PFSK-1 (cell line): ENCODE measurements at regions not wholly inside any gene's neighbourhood (a gene's known extent, or its start where the extent isn't known, plus 50 kb on each side); places are given as distances from the start of the nearest gene placed in this dataset.

ENCODE experiments used
- FOXP2 ChIP-seq: optimal IDR thresholded peaks from 2 replicates; pipeline ENCODE3; 2011; ENCODE audit warnings: borderline replicate concordance, control low read depth, inconsistent platforms; ENCODE audit not compliant: insufficient read depth; ENCODE audit errors: extremely low read length, extremely low read depth
- POLR2AphosphoS5 ChIP-seq: IDR thresholded peaks from 2 replicates; pipeline ENCODE4 v1.6.1; 2012; ENCODE audit warnings: low read depth, mild to moderate bottlenecking, control low read depth, low read length, moderate library complexity
- REST ChIP-seq, 2 experiments: IDR thresholded peaks; 2 replicates each; pipeline versions ENCODE4 v1.6.1 to v1.8.0; 2011 to 2012; ENCODE audit warnings: low read depth in 2 of 2, low read length in 2 of 2, control low read depth in 1 of 2, inconsistent platforms in 1 of 2, mild to moderate bottlenecking in 1 of 2, moderate library complexity in 1 of 2; ENCODE audit not compliant: insufficient read depth in 1 of 2
- SIN3A ChIP-seq: IDR thresholded peaks from 2 replicates; pipeline ENCODE4 v1.6.1; 2012; ENCODE audit warnings: mild to moderate bottlenecking, low read length, moderate library complexity, borderline replicate concordance; ENCODE audit not compliant: insufficient read depth
- TAF1 ChIP-seq: IDR thresholded peaks from 2 replicates; pipeline ENCODE4 v1.6.1; 2012; ENCODE audit warnings: low read length, control low read depth, borderline replicate concordance; ENCODE audit not compliant: insufficient read depth

DNA sequence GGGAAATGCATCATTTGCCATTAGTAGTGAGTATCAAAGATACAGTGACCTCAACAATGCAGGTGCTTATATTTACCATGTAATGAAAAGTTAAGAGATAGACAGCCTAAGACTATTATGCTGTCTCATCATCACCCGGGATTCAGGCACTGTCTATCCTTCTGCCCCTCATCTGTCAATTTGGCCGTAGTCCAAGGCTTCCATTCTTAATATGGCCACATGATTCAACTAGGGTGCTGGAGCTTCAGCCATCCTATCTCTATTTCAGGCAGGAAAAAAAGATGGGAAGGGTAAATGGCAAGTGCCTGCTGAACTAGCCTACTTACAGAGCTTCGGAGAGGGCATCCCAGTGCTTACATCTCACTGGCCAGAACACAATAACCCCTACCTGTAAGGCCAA lies 196.7 kb upstream of the LNX1 start:
- TF ChIP-seq FOXP2 (no peak), SIN3A (no peak), POLR2AphosphoS5 (no peak), REST (IDR thresholded peaks at IDR 0.05; ENCODE audit: insufficient read depth in 1 of 2, low read depth in 2 of 2, low read length in 2 of 2) (no peak), TAF1 (no peak)

- TF ChIP-seq TAF1 (no peak), REST (IDR thresholded peaks at IDR 0.05; ENCODE audit: insufficient read depth in 1 of 2, low read depth in 2 of 2, low read length in 2 of 2) (no peak), FOXP2 (no peak), POLR2AphosphoS5 (no peak), SIN3A (no peak)
These were observed 195.3 kb upstream of the LNX1 start for GRCh38 chr4:53786632-53787031.

DNA sequence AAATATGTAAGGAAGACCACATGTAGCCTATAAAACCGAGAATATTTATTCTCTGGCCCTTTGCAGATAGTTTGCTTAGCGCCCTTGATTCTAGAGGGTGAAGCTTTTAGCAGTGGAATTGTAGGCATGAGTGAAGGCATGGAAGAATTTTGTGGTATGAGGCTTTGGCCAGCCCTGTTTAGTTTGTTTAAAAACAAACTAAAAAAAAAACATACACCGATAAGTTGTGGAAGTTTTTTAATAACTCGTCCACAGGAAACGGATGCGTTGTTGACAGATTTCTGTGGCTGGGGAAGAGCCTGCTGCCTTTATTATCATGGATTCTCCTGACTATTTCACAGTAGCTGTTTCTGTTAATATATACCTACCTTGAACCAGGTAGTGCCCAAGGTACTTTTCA lies 194.7 kb upstream of the LNX1 start:
- TF ChIP-seq TAF1 (no peak), POLR2AphosphoS5 (no peak), FOXP2 (no peak), SIN3A (no peak), REST (IDR thresholded peaks at IDR 0.05; ENCODE audit: insufficient read depth in 1 of 2, low read depth in 2 of 2, low read length in 2 of 2) (no peak)

GRCh38 chr4:53784112-53784511 lies 192.8 kb upstream of the LNX1 start:
- TF ChIP-seq POLR2AphosphoS5 (no peak), REST (IDR thresholded peaks at IDR 0.05; ENCODE audit: insufficient read depth in 1 of 2, low read depth in 2 of 2, low read length in 2 of 2) (no peak), TAF1 (no peak)

DNA sequence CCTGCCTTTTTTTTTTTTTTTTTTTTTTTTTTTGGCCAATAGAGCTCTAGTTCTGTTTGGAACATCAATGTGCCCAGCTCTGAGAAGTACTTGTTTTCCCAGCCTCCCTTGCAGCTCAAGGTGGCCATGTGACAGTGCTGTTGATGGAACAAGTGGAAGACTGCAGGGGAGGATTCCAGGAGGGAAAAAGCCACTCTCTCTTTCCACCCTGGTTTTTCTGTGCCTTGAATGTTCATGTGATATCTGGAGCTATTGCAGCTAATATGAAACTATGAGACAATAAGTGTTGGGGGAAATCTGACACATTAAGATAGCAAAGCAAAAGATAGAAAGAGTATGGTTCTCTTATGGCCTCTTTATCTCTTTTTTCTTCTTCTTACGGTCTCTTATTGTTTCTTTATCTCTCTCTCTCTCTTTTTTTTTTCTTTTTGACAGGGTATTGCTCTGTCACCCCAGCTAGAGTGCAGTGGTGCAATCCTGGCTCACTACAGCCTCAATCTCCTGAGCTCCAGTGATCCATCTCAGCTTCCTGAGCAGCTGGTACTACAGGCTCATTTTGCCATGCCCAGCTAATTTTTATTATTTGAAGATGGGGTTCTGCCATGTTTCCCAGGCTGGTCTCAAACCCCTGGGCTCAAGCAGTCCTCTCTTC lies 192.0 kb upstream of the LNX1 start:
- no peak for TF ChIP-seq FOXP2
- TF ChIP-seq REST (IDR thresholded peaks at IDR 0.05; ENCODE audit: insufficient read depth in 1 of 2, low read depth in 2 of 2, low read length in 2 of 2), result no peak
- no peak for TF ChIP-seq SIN3A
- TF ChIP-seq TAF1, result no peak
- no peak for TF ChIP-seq POLR2AphosphoS5
